ENCODE measurements at regions not wholly inside any gene's neighbourhood (a gene's known extent, or its start where the extent isn't known, plus 50 kb on each side); places are given as distances from the start of the nearest gene placed in this dataset.

- no peak overlapping the region for H3K4me3 ChIP-seq (ENCODE audit: low read length)
- H3K27me3 ChIP-seq (ENCODE audit: insufficient read depth, low read depth, low read length) = no peaks in the 10 kb centered on the region
- no peaks in the 10 kb centered on the region for H3K9me2 ChIP-seq (ENCODE audit: insufficient read depth, low read length)
- no peak overlapping the region for H3K27ac ChIP-seq (ENCODE audit: low read length)
- no peaks in the 10 kb centered on the region for H3F3A ChIP-seq (ENCODE audit: insufficient read depth, low read length, poor library complexity, severe bottlenecking)
- no peaks in the 10 kb centered on the region for H4K20me1 ChIP-seq (ENCODE audit: insufficient read depth)
- no peak overlapping the region for H2AFZ ChIP-seq (ENCODE audit: low read depth, low read length)
- H3K9ac ChIP-seq (ENCODE audit: low read length) = no peak overlapping the region
- H3K9me3 ChIP-seq (ENCODE audit: low read length) = no peaks in the 10 kb centered on the region
- H3K4me2 ChIP-seq (ENCODE audit: low read length) = no peak overlapping the region
- H3K79me2 ChIP-seq (replicated peaks; ENCODE audit: insufficient read depth, low read length) = no peaks in the 10 kb centered on the region
- no peak for TF ChIP-seq TAF1 (IDR thresholded peaks at IDR 0.05; ENCODE audit: low read depth)
- TF ChIP-seq RAD21 (conservative IDR thresholded peaks at IDR 0.05) = no peak
- no peak for TF ChIP-seq CTCF (IDR thresholded peaks at IDR 0.05; ENCODE audit: poor library complexity, severe bottlenecking)
- TF ChIP-seq MXI1 (conservative IDR thresholded peaks at IDR 0.05; ENCODE audit: poor library complexity, severe bottlenecking) = no peak
- no peak for TF ChIP-seq REST (IDR thresholded peaks at IDR 0.05; ENCODE audit: borderline replicate concordance)
- no peak for TF ChIP-seq POLR2AphosphoS5 (IDR thresholded peaks at IDR 0.05)
- TF ChIP-seq EZH2 (IDR thresholded peaks at IDR 0.05; ENCODE audit: borderline replicate concordance, insufficient read depth, low read length, poor library complexity, severe bottlenecking) = no peak
- H3K36me3 ChIP-seq (ENCODE audit: insufficient read depth, low read length) = no peaks in the 10 kb centered on the region
These were observed 911.4 kb downstream of the EPHA3 start for GRCh38 chr3:90018779-90019178.

- Histone ChIP-seq H3F3A (ENCODE audit: insufficient read depth, low read length, poor library complexity, severe bottlenecking) (no peaks in the 10 kb centered on the region), H3K4me2 (ENCODE audit: low read length) (no peak overlapping the region), H3K4me3 (ENCODE audit: low read length) (no peak overlapping the region), H3K36me3 (ENCODE audit: insufficient read depth, low read length) (no peaks in the 10 kb centered on the region), H2AFZ (ENCODE audit: low read depth, low read length) (no peak overlapping the region), H4K20me1 (ENCODE audit: insufficient read depth) (no peaks in the 10 kb centered on the region), H3K79me2 (replicated peaks; ENCODE audit: insufficient read depth, low read length) (no peaks in the 10 kb centered on the region), H3K9ac (ENCODE audit: low read length) (no peak overlapping the region), H3K9me3 (ENCODE audit: low read length) (no peaks in the 10 kb centered on the region), H3K27me3 (ENCODE audit: insufficient read depth, low read depth, low read length) (no peaks in the 10 kb centered on the region), H3K9me2 (ENCODE audit: insufficient read depth, low read length) (no peaks in the 10 kb centered on the region), H3K27ac (ENCODE audit: low read length) (no peak overlapping the region)
- TF ChIP-seq MXI1 (conservative IDR thresholded peaks at IDR 0.05; ENCODE audit: poor library complexity, severe bottlenecking) (no peak), REST (IDR thresholded peaks at IDR 0.05; ENCODE audit: borderline replicate concordance) (no peak), EZH2 (IDR thresholded peaks at IDR 0.05; ENCODE audit: borderline replicate concordance, insufficient read depth, low read length, poor library complexity, severe bottlenecking) (no peak), POLR2AphosphoS5 (IDR thresholded peaks at IDR 0.05) (no peak), SMC3 (conservative IDR thresholded peaks at IDR 0.05; ENCODE audit: poor library complexity) (no peak), TAF1 (IDR thresholded peaks at IDR 0.05; ENCODE audit: low read depth) (no peak), EP300 (conservative IDR thresholded peaks at IDR 0.05; ENCODE audit: poor library complexity, severe bottlenecking) (no peak), RAD21 (conservative IDR thresholded peaks at IDR 0.05) (no peak), CTCF (IDR thresholded peaks at IDR 0.05; ENCODE audit: poor library complexity, severe bottlenecking) (no peak)
These were observed 917.6 kb downstream of the EPHA3 start for GRCh38 chr3:90025019-90025418.
